GM12801 (cell line): ENCODE measurements at regions not wholly inside any gene's neighbourhood (a gene's known extent, or its start where the extent isn't known, plus 50 kb on each side); places are given as distances from the start of the nearest gene placed in this dataset.

ENCODE experiments used
- TF ChIP-seq, protein P1 (sequence below): IDR thresholded peaks from one replicate; pipeline ENCODE4 v1.5.1; 2011; ENCODE audit warnings: control low read depth; ENCODE audit not compliant: insufficient read length; ENCODE audit errors: extremely low read depth

GRCh38 chr12:126271159-126271558, 1205.9 kb downstream of the AACS start:
- TF ChIP-seq, protein P1, sequence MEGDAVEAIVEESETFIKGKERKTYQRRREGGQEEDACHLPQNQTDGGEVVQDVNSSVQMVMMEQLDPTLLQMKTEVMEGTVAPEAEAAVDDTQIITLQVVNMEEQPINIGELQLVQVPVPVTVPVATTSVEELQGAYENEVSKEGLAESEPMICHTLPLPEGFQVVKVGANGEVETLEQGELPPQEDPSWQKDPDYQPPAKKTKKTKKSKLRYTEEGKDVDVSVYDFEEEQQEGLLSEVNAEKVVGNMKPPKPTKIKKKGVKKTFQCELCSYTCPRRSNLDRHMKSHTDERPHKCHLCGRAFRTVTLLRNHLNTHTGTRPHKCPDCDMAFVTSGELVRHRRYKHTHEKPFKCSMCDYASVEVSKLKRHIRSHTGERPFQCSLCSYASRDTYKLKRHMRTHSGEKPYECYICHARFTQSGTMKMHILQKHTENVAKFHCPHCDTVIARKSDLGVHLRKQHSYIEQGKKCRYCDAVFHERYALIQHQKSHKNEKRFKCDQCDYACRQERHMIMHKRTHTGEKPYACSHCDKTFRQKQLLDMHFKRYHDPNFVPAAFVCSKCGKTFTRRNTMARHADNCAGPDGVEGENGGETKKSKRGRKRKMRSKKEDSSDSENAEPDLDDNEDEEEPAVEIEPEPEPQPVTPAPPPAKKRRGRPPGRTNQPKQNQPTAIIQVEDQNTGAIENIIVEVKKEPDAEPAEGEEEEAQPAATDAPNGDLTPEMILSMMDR, result no peak

GRCh38 chr12:126282691-126283090, 1217.5 kb downstream of the AACS start:
- TF ChIP-seq, protein P1, result no peak

GRCh38 chr12:126286203-126286602, 1221.0 kb downstream of the AACS start:
- TF ChIP-seq, protein P1, result no peak

DNA sequence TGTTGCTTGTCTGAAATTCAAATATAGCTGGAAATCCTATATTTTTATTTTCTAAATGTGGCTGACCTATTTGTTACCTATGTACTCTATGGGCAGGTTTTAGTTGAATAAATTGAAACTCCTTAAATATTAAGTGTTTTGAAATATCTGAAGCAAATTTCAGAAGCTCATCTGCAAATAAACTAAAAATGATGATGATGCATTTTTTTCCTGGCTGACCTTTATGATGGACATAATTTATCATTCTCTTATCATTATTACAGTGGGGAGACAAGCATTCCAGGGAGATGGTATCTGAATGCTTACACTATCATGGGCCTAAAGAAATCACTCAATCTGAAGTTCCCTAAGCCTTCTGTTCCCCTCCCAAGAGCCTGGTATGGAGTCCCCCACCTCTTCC, 1225.2 kb downstream of the AACS start:
- TF ChIP-seq, protein P1, result no peak

DNA sequence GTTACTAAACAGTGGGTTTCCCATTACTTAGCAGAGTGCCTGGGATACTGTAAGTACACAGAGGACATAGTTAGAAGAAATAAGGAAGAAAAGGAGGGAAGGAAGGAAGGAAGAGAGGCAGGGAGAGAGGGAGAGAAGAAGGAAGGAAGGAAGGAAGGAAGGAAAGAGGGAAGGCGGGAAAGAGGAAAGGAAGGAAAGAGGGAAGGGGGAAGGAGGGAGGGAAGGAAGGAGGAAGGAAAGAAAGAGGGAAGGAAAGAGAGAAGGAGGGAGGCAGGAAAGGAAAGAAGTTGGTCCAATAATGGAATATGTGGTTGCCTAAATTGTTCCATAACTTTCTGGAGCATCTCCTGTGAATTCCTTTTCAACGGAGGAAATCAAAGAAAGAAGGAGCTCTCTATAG, 1230.4 kb downstream of the AACS start:
- TF ChIP-seq, protein P1, result no peak

- TF ChIP-seq, protein P1, result no peak
Observed at GRCh38 chr12:126309278-126309677, 1244.0 kb downstream of the AACS start.

DNA sequence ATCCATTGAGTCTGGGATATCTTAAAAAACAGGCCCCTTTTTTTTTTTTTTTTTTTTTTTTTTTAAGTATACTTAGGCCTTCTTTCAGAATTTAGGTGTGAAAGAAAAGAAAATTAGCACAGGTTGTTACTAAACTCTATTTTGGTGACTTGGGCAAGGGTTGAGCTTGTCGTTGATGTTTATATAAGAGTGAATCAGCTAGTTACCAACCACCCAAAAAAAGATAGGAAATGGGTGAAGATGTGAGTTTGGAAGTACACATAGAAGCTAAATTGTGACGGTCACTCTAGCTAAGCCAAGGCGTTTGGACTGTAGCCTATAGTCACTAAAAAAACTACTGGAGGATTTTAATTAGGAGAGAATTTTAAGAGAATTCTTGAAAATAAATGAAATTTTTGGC, 1247.2 kb downstream of the AACS start:
- TF ChIP-seq, protein P1, result no peak

DNA sequence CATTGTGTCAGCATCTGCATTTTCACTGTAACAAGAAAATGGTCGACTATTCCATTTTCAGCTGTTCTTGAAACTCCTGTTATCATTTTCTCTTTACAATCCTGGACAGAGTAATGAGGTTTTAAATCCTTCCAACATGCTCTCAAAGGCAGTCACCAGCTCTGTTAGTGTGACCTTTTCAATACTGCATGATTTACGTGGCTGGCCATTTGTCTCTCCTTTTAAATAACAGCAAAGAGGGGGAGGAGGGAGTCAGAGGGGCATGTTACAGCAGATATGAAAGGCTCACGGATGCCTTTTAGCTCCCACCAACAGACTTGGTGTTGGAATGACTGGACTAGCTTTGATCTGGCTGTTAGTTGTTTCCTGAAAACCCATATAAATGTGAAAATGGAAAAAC, 1251.2 kb downstream of the AACS start:
- TF ChIP-seq, protein P1, result no peak
